ENCODE measurements at regions not wholly inside any gene's neighbourhood (a gene's known extent, or its start where the extent isn't known, plus 50 kb on each side); places are given as distances from the start of the nearest gene placed in this dataset.

DNA sequence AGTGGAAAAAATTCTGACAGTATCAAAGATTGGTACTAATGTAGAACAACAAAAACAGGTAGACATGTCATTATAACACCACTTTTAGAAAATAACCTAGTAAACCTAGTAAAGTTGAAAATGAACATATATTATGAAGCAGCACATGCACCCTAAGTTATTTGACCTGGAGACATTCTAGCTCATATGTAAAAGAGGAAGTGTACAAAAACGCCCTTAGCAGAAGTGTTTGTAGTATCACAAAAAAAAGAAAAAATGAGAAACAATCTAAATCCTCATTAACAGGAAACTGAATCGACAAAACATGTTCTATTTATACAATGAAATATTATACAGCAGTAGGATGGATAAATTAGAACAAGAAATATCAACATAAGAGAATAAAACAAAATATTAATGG is 318.9 kb upstream of the PPP1R2C start:
- CTCF ChIA-PET: no interaction called here
- no peaks in the 10 kb centered on the region for H3K9me3 ChIP-seq (ENCODE audit: control insufficient read depth, insufficient read depth, low read length)
- H3K4me3 ChIP-seq (ENCODE audit: low read depth, low read length): no peak overlapping the region
- no peaks in the 10 kb centered on the region for H3K27me3 ChIP-seq (ENCODE audit: control insufficient read depth, insufficient read depth, low read length)
- no peak overlapping the region for H3K27ac ChIP-seq (ENCODE audit: low read depth, low read length)
- DNase-seq (ENCODE audit: low read depth, low spot score): no peak
- POLR2A ChIA-PET: no interaction called here
- TF ChIP-seq, protein P1, sequence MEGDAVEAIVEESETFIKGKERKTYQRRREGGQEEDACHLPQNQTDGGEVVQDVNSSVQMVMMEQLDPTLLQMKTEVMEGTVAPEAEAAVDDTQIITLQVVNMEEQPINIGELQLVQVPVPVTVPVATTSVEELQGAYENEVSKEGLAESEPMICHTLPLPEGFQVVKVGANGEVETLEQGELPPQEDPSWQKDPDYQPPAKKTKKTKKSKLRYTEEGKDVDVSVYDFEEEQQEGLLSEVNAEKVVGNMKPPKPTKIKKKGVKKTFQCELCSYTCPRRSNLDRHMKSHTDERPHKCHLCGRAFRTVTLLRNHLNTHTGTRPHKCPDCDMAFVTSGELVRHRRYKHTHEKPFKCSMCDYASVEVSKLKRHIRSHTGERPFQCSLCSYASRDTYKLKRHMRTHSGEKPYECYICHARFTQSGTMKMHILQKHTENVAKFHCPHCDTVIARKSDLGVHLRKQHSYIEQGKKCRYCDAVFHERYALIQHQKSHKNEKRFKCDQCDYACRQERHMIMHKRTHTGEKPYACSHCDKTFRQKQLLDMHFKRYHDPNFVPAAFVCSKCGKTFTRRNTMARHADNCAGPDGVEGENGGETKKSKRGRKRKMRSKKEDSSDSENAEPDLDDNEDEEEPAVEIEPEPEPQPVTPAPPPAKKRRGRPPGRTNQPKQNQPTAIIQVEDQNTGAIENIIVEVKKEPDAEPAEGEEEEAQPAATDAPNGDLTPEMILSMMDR (IDR thresholded peaks at IDR 0.05; ENCODE audit: low read depth, low read length): no peak

DNA sequence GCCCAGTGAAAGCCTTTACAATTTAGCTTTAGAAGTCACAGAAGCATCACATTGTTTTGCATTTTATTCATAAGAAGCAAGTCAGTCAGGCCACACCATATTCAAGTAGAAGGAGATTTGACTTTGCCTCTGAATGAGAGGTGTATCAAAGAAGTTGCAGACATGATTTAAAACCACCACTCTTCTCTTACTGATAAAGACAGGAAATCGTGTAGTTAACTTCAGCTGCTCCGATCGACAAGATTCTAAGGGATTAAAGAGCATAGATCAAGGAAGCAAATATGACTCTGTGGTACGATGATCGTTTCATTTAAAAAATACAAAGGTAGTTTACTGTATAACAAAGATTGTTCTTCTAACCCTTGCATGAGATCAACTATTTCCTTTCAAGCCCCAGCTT is 328.0 kb upstream of the PPP1R2C start:
- no peak for DNase-seq (ENCODE audit: low read depth, low spot score)
- TF ChIP-seq, protein P1 (IDR thresholded peaks at IDR 0.05; ENCODE audit: low read depth, low read length): no peak
- Histone ChIP-seq H3K27ac (ENCODE audit: low read depth, low read length) (no peak overlapping the region), H3K4me3 (ENCODE audit: low read depth, low read length) (no peak overlapping the region), H3K9me3 (ENCODE audit: control insufficient read depth, insufficient read depth, low read length) (no peaks in the 10 kb centered on the region), H3K27me3 (ENCODE audit: control insufficient read depth, insufficient read depth, low read length) (no peaks in the 10 kb centered on the region)
- ChIA-PET POLR2A (no interaction called here), CTCF (no interaction called here)

DNA sequence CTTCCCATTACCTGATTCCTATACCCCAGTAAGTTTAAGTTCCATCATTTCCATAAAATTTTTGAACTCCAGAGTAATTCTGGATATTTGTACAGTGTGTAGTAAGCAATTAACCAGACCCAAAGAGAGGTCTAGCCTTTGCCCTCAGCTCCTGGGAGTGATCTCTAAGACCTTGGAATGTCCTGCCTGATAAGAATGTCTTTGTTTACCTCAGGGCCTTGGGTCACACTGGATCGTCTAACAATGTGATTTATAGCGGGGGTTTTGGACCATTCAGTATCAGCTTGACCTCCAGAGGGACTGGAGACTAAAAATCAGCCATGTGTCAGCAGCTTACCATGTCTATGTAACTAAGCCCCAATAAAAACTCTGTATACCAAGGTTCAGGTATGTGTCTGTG is 330.9 kb upstream of the PPP1R2C start:
- Histone ChIP-seq H3K9me3 (ENCODE audit: control insufficient read depth, insufficient read depth, low read length) (no peaks in the 10 kb centered on the region), H3K27me3 (ENCODE audit: control insufficient read depth, insufficient read depth, low read length) (no peaks in the 10 kb centered on the region), H3K27ac (ENCODE audit: low read depth, low read length) (no peak overlapping the region), H3K4me3 (ENCODE audit: low read depth, low read length) (no peak overlapping the region)
- DNase-seq (ENCODE audit: low read depth, low spot score): no peak
- TF ChIP-seq, protein P1 (IDR thresholded peaks at IDR 0.05; ENCODE audit: low read depth, low read length): no peak
- POLR2A ChIA-PET: no interaction called here
- CTCF ChIA-PET: no interaction called here

DNA sequence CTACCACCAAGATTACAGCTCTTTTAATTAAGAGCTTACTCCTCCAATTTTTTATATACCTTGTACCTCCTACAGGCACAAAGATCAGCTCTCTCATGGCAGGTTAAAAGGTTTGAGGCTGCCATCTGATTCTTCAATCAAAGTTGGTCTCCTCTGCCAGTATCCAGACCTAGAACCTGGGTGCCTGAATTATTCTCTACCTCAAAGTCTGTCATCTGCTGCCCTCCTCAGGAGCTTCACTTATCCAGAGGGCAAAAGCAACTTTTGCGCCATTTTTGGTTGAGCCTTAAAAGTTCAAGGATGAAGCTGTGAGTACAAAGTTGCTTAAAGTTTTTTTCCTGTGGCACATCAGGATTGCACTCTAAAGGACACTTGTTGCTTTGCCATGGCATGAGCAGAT is 343.7 kb upstream of the PPP1R2C start:
- DNase-seq (ENCODE audit: low read depth, low spot score): no peak
- TF ChIP-seq, protein P1 (IDR thresholded peaks at IDR 0.05; ENCODE audit: low read depth, low read length): no peak
- CTCF ChIA-PET: no interaction called here

DNA sequence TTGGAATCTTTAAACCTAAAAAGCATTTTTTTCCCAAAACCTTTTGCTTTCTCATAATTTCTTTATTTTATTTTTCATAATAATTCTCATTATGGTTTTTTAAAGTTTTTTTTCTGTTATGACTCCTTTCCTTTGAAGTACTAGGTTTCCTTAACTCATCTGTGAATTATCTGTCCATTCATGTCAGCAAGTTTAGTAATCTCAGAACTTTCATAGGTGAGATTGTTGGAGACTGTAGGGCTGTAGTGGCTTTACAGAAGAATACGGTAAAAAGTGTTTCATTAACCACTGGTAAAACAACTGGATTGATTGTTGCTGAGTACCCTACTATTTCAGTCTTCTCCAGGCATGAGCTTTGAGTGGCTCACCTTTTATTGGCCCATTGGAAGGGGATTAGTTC is 361.7 kb upstream of the PPP1R2C start:
- H3K27ac ChIP-seq (ENCODE audit: low read depth, low read length): no peak overlapping the region
- CTCF ChIA-PET: no interaction called here
- TF ChIP-seq, protein P1 (IDR thresholded peaks at IDR 0.05; ENCODE audit: low read depth, low read length): no peak
- H3K4me3 ChIP-seq (ENCODE audit: low read depth, low read length): no peak overlapping the region
- no peaks in the 10 kb centered on the region for H3K9me3 ChIP-seq (ENCODE audit: control insufficient read depth, insufficient read depth, low read length)
- POLR2A ChIA-PET: no interaction called here
- H3K27me3 ChIP-seq (ENCODE audit: control insufficient read depth, insufficient read depth, low read length): no peaks in the 10 kb centered on the region
- no peak for DNase-seq (ENCODE audit: low read depth, low spot score)

More for the DNA sequence above, 343.7 kb upstream of the PPP1R2C start:
- Histone ChIP-seq H3K4me3 (ENCODE audit: low read depth, low read length) (no peak overlapping the region), H3K9me3 (ENCODE audit: control insufficient read depth, insufficient read depth, low read length) (no peaks in the 10 kb centered on the region), H3K27ac (ENCODE audit: low read depth, low read length) (no peak overlapping the region), H3K27me3 (ENCODE audit: control insufficient read depth, insufficient read depth, low read length) (no peaks in the 10 kb centered on the region)
- POLR2A ChIA-PET: no interaction called here
